HG03066 (cell line): ENCODE measurements at regions not wholly inside any gene's neighbourhood (a gene's known extent, or its start where the extent isn't known, plus 50 kb on each side); places are given as distances from the start of the nearest gene placed in this dataset.
"Not testable (repeated sequence)": the region's sequence is repeated elsewhere in the genome, so short reads cannot be mapped to it uniquely, and the experiment has no call there.

Experiments
- ATAC-seq: cut with Tn5 transposase; IDR thresholded peaks from one replicate; pipeline ENCODE4 v1.9.1; 2021; ENCODE audit warnings: low read depth; ENCODE audit not compliant: unreplicated experiment

- ATAC-seq = no peak
These were observed 542.4 kb upstream of the RGMB start for GRCh38 chr5:98231089-98231488.

GRCh38 chr5:98237794-98238193 is 535.7 kb upstream of the RGMB start:
- ATAC-seq = not testable (repeated sequence)

DNA sequence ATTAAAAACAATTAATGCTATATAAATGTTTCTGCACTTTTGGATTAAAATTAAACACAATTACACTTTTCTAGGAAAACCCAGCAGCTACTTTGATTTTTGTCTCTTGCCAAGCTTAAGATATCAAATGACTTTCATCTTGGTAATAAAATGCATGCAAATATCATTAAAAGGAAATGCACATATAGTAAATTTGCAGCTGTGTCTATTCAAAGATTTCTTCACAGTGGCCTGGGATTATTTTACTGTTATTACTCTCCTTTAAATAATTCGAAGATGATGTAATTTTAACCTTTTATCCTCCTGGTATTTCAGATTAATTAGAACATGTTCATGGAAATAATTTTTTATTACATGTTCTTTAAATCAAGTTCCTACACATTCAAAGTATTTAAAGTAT is 529.5 kb upstream of the RGMB start:
- ATAC-seq = no peak

DNA sequence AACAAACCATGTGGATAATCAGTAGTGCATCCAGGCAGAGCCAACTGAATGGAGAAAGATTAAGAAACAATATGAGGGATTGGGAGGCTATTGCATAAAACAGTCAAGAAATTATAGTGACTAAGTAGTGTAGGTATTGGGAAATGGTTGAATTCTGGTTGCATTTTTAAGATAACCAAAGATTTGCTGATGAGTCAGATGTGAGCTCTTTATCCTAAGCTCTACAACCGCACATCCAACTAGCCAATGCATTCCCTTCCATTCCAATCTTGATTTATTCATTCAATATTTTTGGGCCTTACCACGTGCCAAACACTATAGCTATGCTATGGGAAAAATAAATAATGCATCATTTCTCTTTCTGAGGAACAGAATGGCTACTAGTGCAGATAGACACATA is 524.5 kb upstream of the RGMB start:
- ATAC-seq = no peak

DNA sequence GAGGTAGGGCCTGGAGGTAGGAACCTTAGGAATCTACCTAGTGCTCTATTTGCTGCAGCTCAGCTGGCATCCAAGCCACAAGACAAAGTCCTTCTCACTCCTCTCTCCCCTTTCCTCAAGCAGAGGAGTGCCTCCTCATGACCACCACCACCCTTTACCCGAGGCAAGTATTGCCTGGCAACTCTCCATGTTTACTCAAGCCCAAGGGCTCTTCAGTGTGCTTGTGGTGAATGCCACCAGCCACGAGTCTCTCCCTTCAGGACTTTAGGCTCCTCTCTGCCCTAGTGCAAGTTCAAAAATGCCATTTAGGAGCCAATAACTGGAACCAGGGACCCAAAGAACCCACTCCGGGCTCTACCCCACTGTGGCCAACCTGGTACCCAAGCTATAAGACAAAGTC is 514.5 kb upstream of the RGMB start:
- ATAC-seq = no peak

DNA sequence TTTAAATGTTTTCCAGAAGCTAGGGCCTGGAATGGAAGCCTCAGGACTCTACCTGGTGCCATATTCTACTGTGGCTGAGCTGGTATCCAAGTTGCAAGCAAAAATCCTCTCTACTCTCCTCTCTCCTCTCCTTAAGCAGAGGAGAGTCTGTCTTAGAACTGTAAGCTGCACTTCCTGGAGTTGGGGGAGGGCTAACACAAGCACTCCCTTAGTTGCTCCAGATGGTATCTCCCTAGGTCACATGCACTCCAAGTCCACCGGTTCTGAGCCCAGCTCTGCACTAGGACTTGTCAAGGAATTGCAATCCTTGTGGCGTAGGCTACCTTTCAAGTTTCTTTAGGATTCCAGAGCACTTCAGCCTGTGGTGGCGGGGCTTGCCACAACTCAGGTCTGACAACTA is 513.9 kb upstream of the RGMB start:
- no peak for ATAC-seq

- no peak for ATAC-seq
These were observed 510.4 kb upstream of the RGMB start for GRCh38 chr5:98263084-98263483.

GRCh38 chr5:98268162-98268860 is 505.2 kb upstream of the RGMB start:
- ATAC-seq = no peak

DNA sequence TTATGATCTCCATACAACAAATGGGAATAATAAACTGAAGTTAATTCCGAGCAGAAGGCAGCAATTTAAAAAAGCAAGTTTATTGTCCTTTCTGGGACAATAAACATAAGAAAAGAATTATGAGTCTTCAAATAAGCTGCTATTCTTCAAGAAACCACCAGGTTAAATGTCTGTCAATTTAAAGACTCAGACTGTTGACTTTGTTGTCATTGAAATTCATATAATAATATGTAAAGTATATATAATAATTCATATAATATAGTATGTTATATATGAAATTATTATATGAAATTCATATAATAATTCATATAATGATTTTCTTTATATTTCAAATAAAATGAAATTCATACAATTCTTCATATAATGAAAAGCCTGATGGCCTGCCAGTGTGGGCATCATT is 497.5 kb upstream of the RGMB start:
- ATAC-seq = no peak

DNA sequence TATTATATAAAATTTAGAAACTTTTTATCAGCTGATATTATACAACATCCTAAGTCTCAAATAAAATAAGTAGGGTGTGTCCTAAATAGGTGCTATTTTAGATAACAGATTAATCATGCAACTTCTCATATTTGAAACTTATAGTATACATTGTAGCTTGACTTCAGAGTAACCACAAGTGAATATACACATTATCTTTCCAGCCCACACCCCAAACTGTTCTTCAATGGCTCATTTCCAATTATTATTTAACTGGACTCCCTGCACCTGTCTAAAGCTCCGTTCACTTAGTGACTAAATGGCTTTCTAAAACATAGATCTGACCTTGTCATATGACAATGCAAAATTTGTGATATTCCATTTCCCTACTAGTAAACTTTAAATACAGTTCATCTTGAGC is 490.9 kb upstream of the RGMB start:
- ATAC-seq = no peak

- ATAC-seq = no peak
These were observed 481.0 kb upstream of the RGMB start for GRCh38 chr5:98292496-98292895.

DNA sequence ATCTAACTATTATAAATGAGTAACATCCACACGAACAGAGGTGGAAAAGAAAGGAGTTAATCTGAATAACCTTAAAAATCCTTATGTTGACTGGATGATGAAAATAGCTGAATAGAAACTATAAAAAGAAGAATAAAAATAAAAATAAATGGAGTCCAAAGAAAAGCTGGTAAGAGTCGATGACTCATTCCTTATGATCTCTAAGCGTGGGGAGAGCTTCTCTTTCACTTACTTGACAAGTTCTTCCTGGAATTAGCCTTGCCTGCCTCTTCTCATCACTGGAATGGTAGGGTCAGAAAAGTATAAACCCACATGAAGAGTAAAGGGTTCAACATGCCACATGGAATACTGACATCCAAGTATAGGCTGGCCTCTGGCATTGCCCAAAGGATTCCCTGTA is 477.0 kb upstream of the RGMB start:
- ATAC-seq = no peak

- no peak for ATAC-seq
These were observed 474.0 kb upstream of the RGMB start for GRCh38 chr5:98299435-98299834.

DNA sequence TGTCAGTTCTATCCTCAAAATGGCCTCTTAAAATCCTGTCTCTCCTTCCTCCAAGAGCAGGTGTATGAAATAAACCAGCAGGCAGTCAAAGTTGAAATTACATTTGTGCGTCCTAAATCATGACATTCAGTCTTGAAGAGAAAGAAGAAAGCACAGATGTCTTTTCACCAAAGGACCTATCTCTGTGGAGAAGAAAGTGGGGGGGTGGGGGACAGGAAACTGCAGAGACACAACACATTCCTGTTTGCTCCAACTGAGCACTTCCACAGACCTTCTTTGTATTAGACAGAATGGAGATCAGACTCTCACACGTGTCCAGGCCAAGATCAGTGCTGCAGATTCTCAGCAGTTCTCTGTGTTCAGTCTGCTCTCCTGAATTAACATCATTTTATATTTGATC is 471.9 kb upstream of the RGMB start:
- no peak for ATAC-seq

DNA sequence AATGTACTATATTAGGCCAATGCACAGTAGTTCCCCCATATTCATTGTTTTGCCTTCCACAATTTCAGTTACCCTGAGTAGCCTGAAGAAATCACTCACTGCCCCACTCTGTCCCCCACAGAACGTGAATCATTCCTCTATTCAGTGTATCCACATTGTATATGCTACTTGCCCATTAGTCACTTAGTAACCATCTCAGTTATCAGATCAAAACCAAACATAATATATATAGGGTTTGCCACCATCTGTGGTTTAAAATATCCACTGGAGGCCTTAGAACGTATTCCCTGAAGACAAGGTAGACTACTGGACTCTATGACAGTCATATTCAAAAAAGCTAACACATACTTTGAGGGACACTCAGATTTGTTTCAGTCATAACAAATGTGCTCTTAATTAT is 465.7 kb upstream of the RGMB start:
- ATAC-seq = no peak

DNA sequence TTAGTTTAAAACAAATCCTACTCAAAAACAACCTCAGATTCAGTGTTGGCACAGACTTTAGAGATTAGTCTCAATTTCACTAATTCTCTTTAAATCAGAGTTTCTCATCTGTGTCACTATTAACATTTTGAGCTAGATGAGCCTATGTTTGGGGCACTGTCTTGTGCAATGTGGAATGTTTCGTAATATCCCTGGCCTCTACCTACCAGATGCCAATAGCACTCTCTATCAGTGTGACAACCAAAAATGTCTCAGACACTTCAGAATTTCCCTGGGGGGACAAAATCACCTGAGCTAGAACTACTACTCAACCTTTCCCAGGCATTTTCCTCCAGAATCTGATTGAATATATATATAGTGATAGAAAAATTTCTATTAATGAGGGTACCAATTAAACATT is 465.2 kb upstream of the RGMB start:
- no peak for ATAC-seq

DNA sequence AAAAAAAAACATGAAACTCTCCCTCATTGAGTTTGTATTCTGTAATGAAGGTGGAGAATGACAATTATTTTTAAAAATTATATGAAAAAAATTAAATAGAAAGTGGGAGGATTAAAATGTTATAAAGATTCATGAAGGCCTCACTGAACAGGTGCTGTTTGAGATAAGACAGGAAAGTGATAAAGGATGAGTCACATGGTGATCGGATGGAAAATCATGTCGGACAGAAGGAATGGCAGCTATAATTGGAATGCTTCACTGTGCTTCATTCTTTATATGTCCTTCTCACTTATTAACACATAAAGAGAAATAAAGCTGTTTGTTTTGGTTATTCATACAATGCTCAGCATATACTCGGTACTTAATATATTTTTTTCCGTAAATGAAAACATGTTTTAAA is 464.5 kb upstream of the RGMB start:
- no peak for ATAC-seq

DNA sequence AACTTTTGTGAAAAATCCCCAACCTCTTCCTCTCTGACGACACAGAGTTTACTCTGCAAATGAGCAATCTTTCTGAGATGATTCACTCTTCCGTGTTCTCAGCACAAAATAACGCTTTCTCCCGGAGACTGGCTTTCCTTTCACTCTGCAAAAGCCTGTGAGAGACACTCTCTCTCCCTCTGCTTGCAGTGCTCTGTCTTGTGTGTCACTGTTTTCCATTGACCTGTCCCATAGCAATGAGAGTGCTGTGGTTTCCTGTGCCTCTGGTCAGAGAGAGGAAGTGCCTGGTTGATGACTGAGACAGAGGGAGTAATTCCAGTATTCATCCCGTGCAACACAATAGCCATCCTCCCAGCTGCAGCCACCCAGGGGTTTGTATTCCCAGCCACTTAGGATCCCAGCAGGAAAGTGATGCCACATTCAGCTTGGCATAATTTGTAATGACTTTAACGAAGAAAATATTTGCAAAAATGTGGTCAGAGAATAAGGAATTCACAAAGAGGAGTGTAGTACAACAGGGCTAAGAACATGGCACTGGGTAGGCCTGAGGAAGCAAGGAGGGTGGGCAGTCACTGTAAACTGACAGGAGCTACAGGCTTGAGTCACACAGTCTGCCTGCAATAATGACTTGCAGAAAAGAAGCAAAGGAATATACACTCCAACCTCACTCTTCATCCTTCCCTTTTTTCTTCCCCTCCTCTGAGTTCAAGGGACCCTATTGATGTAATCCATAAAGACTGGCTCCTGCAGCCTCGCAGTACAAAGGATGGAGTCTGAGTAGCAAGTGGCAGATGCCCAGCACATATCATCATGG is 463.5 kb upstream of the RGMB start:
- ATAC-seq = peak; percentile 72

DNA sequence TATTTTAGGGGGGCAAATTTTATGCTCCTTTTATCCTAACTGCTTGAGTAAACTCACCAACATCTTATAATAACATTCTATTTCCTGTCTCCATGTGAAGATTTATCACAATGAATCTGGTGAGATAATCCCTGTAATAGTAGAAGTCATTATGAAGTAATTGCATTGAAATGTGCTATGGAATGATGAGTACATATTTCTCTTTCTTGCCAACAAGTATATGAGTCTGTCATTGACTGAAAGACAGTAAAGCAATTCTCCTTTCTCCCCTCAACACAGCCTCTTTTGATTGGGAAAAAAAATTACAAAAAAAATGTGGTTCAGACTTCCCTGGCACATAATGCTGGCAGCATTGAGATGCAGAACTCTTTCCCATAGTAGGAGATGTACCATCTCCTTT is 459.2 kb upstream of the RGMB start:
- no peak for ATAC-seq

DNA sequence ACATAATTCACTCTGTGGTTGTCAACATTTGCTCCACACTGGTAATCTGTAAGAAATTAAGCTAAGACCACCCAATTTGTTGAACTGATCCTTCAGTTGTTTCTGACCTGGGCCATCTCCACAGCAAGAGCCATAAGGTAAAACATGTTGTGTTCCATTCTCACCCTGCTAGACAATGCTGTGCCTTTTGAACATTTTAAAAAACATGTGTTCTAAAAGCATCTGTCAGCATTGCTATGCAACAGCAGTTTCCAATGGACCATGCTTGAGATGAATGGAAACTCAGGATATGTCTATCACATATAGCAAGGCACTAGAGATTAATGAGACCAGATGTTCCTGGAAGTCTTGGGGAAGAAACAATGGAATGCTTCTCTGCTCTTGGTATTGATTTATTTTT is 455.1 kb upstream of the RGMB start:
- ATAC-seq = no peak

DNA sequence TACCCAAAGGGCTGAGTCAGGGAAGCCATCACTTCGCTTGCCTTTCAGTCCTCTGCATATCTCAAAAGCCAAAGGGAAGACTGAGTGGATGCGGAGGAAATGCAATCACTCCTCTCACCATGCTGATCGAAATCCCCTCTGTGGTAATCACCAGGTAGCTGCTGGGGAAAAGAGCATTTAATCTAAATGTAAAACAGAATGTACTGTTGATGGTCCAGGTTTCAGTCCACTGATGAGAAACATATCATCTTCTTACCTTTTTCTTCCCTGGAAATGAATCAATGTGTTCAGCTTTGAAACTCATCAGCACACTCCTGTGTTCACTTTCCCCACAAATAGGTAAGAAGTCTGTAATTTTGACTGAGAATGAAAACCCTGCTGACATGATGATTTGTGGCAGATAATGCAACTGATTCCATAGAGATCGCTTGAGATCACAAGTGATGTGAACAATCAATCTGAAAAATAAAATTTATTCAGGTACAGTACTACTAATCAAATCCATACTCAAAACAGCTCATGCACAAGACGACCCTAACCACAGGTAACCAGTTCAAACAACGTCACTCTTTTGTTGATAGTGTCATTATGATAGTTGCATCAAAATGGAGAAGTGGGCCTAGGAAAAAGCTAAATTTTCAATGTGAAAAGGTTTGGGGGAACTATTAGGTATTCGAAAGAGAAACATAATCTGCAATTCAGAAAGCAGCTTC is 454.0 kb upstream of the RGMB start:
- ATAC-seq = no peak

GRCh38 chr5:98320343-98320742 is 453.1 kb upstream of the RGMB start:
- no peak for ATAC-seq
